ENCODE measurements at regions not wholly inside any gene's neighbourhood (a gene's known extent, or its start where the extent isn't known, plus 50 kb on each side); places are given as distances from the start of the nearest gene placed in this dataset.

- no peak for TF ChIP-seq POLR2AphosphoS5 (IDR thresholded peaks at IDR 0.05)
- no peak for TF ChIP-seq CTCF (IDR thresholded peaks at IDR 0.05)
- TF ChIP-seq POLR2A (IDR thresholded peaks at IDR 0.05), result no peak
These were observed 732.9 kb upstream of the VRK2 start for GRCh38 chr2:57313678-57314077.
